IMR-90 (cell line): ENCODE measurements at regions not wholly inside any gene's neighbourhood (a gene's known extent, or its start where the extent isn't known, plus 50 kb on each side); places are given as distances from the start of the nearest gene placed in this dataset.

Experiments used
- ATAC-seq: fragments of 200-7000 bp; cut with Tn5 transposase; 2 replicates; pipeline ENCODE4 v1.9.1; 2020; ENCODE audit warnings: low read depth, mild to moderate bottlenecking, moderate library complexity
- BruUV-seq: library from RNA; stranded (reverse); fragments of 400-500 nt; replicated peaks from 2 replicates; lab custom pipeline; 2021; lab: Mats Ljungman, UMichigan
- CTCF ChIA-PET: fragments of 300-600 bp; formaldehyde crosslinking; extraction: SDS; loops from one replicate; lab custom pipeline; 2021; ENCODE audit warnings: antibody characterized with exemption; lab: Yijun Ruan, JAX
- POLR2A ChIA-PET: fragments of 300-600 bp; sonication (Branson Sonifier 250); formaldehyde crosslinking; loops from one replicate; lab custom pipeline; 2022; ENCODE audit warnings: antibody characterized with exemption; ENCODE audit not compliant: unreplicated experiment; lab: Charles Lee
- DNase-seq: peaks from one replicate; pipeline ENCODE4 v3.0.0; 2013
- H2AFZ ChIP-seq: replicated peaks from 2 replicates; pipeline ENCODE3; 2013; ENCODE audit warnings: low read length, mild to moderate bottlenecking; ENCODE audit not compliant: poor library complexity
- H2AK5ac ChIP-seq: 2 replicates; pipeline ENCODE4 v1.6.1; 2013; ENCODE audit warnings: low read depth, low read length, inconsistent platforms
- H2AK9ac ChIP-seq: replicated peaks from 2 replicates; pipeline ENCODE3; 2013; ENCODE audit warnings: mild to moderate bottlenecking, low read depth, low read length, moderate library complexity; ENCODE audit not compliant: poor library complexity
- H2BK120ac ChIP-seq: 2 replicates; pipeline ENCODE4 v1.6.1; 2013; ENCODE audit warnings: low read depth, low read length, inconsistent platforms
- H2BK15ac ChIP-seq: 3 replicates; pipeline ENCODE4 v1.6.1; 2013; ENCODE audit warnings: low read depth, low read length, inconsistent platforms
- H2BK20ac ChIP-seq: 2 replicates; pipeline ENCODE4 v1.6.1; 2013; ENCODE audit warnings: low read depth, mild to moderate bottlenecking, inconsistent platforms, low read length, moderate library complexity
- H2BK5ac ChIP-seq: 2 replicates; pipeline ENCODE4 v1.6.1; 2013; ENCODE audit warnings: mild to moderate bottlenecking, low read depth, low read length, inconsistent platforms; ENCODE audit not compliant: poor library complexity, severe bottlenecking
- H3K14ac ChIP-seq: replicated peaks from 2 replicates; pipeline ENCODE4 v1.6.1; 2013; ENCODE audit warnings: low read depth, low read length, inconsistent platforms
- H3K18ac ChIP-seq: 2 replicates; pipeline ENCODE4 v1.6.1; 2013; ENCODE audit warnings: low read depth, low read length, control low read depth
- H3K23ac ChIP-seq: 2 replicates; pipeline ENCODE4 v1.6.1; 2013; ENCODE audit warnings: low read depth, low read length, inconsistent platforms
- H3K27ac ChIP-seq: 2 replicates; pipeline ENCODE4 v1.5.1; 2013; ENCODE audit warnings: mild to moderate bottlenecking, control low read depth, low read length; ENCODE audit not compliant: insufficient read depth
- H3K27me3 ChIP-seq: 2 replicates; pipeline ENCODE4 v1.6.1; 2013; ENCODE audit warnings: low read length; ENCODE audit not compliant: control insufficient read depth, insufficient read depth
- H3K36me3 ChIP-seq: 2 replicates; pipeline ENCODE4 v1.6.1; 2013; ENCODE audit warnings: low read length, mixed read lengths; ENCODE audit not compliant: control insufficient read depth, insufficient read depth
- H3K4ac ChIP-seq: 2 replicates; pipeline ENCODE4 v1.6.1; 2013; ENCODE audit warnings: low read depth, low read length, inconsistent platforms
- H3K4me1 ChIP-seq: 2 replicates; pipeline ENCODE4 v1.6.1; 2013; ENCODE audit warnings: low read length, mixed read lengths; ENCODE audit not compliant: control insufficient read depth, insufficient read depth
- H3K4me2 ChIP-seq: 2 replicates; pipeline ENCODE4 v1.6.1; 2013; ENCODE audit warnings: low read depth, mild to moderate bottlenecking, control low read depth, low read length, moderate library complexity
- H3K4me3 ChIP-seq: 2 replicates; pipeline ENCODE4 v1.5.1; 2013; ENCODE audit warnings: low read depth, mild to moderate bottlenecking, control low read depth, low read length, moderate library complexity; ENCODE audit not compliant: insufficient read depth
- H3K56ac ChIP-seq: 2 replicates; pipeline ENCODE4 v1.6.1; 2013; ENCODE audit warnings: low read length, inconsistent platforms; ENCODE audit not compliant: insufficient read depth; ENCODE audit errors: extremely low read depth
- H3K79me1 ChIP-seq, 2 experiments: 2 replicates each; pipeline ENCODE4 v1.6.1; 2013; ENCODE audit warnings: low read length in 2 of 2, inconsistent platforms in 1 of 2, low read depth in 1 of 2
- H3K9ac ChIP-seq: 2 replicates; pipeline ENCODE4 v1.6.1; 2013; ENCODE audit warnings: low read depth, low read length, control low read depth
- H3K9me1 ChIP-seq: 2 replicates; pipeline ENCODE4 v1.6.1; 2013; ENCODE audit warnings: low read length, inconsistent platforms; ENCODE audit not compliant: insufficient read depth
- H3K9me3 ChIP-seq: 2 replicates; pipeline ENCODE4 v1.6.1; 2013; ENCODE audit warnings: low read length; ENCODE audit not compliant: control insufficient read depth, insufficient read depth
- H4K20me1 ChIP-seq: 2 replicates; pipeline ENCODE4 v1.6.1; 2013; ENCODE audit warnings: low read length, inconsistent platforms; ENCODE audit not compliant: insufficient read depth
- H4K5ac ChIP-seq: 2 replicates; pipeline ENCODE4 v1.6.1; 2013; ENCODE audit warnings: mild to moderate bottlenecking, low read depth, low read length, control low read depth
- H4K8ac ChIP-seq, 2 experiments: 2 replicates each; pipeline ENCODE4 v1.6.1; 2013; ENCODE audit warnings: low read depth in 2 of 2, low read length in 2 of 2, control low read depth in 1 of 2, inconsistent platforms in 1 of 2
- H4K91ac ChIP-seq: 2 replicates; pipeline ENCODE4 v1.6.1; 2013; ENCODE audit warnings: low read depth, low read length, inconsistent platforms; ENCODE audit not compliant: insufficient read depth
- BHLHE40 ChIP-seq: fragments of 150-350 bp; IDR thresholded peaks from 2 replicates; pipeline ENCODE4 v1.6.1; 2016; ENCODE audit warnings: mild to moderate bottlenecking, low read depth, low read length
- FOS ChIP-seq: fragments of 150-350 bp; IDR thresholded peaks from 2 replicates; pipeline ENCODE4 v1.6.1; 2016; ENCODE audit warnings: low read depth, low read length
- MAFK ChIP-seq: IDR thresholded peaks from 2 replicates; pipeline ENCODE4 v1.6.1; 2012; ENCODE audit warnings: low read depth, low read length, improper control_type of control experiment
- MXI1 ChIP-seq: IDR thresholded peaks from 2 replicates; pipeline ENCODE4 v1.6.1; 2012; ENCODE audit warnings: low read depth, mild to moderate bottlenecking, low read length, moderate library complexity, borderline replicate concordance
- NFE2L2 ChIP-seq: fragments of 150-350 bp; IDR thresholded peaks from 2 replicates; pipeline ENCODE4 v1.6.1; 2016; ENCODE audit warnings: low read depth, mild to moderate bottlenecking, low read length
- POLR2A ChIP-seq: IDR thresholded peaks from 2 replicates; pipeline ENCODE4 v1.6.1; 2012; ENCODE audit warnings: mild to moderate bottlenecking, low read depth, low read length
- RCOR1 ChIP-seq: IDR thresholded peaks from 2 replicates; pipeline ENCODE4 v1.6.1; 2012; ENCODE audit warnings: mild to moderate bottlenecking, low read length, improper control_type of control experiment; ENCODE audit not compliant: insufficient replicate concordance
- RFX5 ChIP-seq: IDR thresholded peaks from 2 replicates; pipeline ENCODE4 v1.8.0; 2012; ENCODE audit warnings: low read depth, mild to moderate bottlenecking, low read length, moderate library complexity
- SMC3 ChIP-seq: fragments of 150-350 bp; IDR thresholded peaks from 2 replicates; pipeline ENCODE4 v1.6.1; 2016; ENCODE audit warnings: low read depth, mild to moderate bottlenecking, antibody characterized with exemption, low read length, moderate library complexity
- dilution Hi-C: fragments of 300-500 bp; cut with HindIII; formaldehyde crosslinking; loops from one replicate; pipeline ENCODE4 v1.14.3; 2018; ENCODE audit warnings: low sequenced_read_pairs; ENCODE audit not compliant: unreplicated experiment
- in situ Hi-C: fragments of 300-500 bp; cut with MboI; formaldehyde crosslinking; loops from 3 replicates; pipeline ENCODE4 v1.14.3; 2019; ENCODE audit warnings: low sequenced_read_pairs, inconsistent platforms, mixed read lengths
- intact Hi-C: fragments of 100-400 bp; cut with micrococcal nuclease; formaldehyde crosslinking; loops from 2 replicates; pipeline ENCODE4 v1.10.0; 2022
- TF ChIP-seq, protein P1 (sequence below): fragments of 150-350 bp; IDR thresholded peaks from 2 replicates; pipeline ENCODE4 v1.6.1; 2016; ENCODE audit warnings: low read depth, mild to moderate bottlenecking, low read length, moderate library complexity, borderline replicate concordance
- TF ChIP-seq, protein P2 (sequence below): conservative IDR thresholded peaks from 2 replicates; pipeline ENCODE4 v1.5.1; 2012; ENCODE audit warnings: mild to moderate bottlenecking, low read depth, low read length, improper control_type of control experiment
- TF ChIP-seq, protein P3 (sequence below): fragments of 150-350 bp; IDR thresholded peaks from 2 replicates; pipeline ENCODE4 v1.6.1; 2017; ENCODE audit warnings: mild to moderate bottlenecking, antibody characterized with exemption, low read length, low read depth

- ChIA-PET CTCF (no interaction called here), POLR2A (no interaction called here)
- H3K18ac ChIP-seq: no peak overlapping the region
- no peak overlapping the region for H2BK20ac ChIP-seq
- H3K4me1 ChIP-seq: no peaks in the 10 kb centered on the region
- no peak overlapping the region for H3K4me3 ChIP-seq
- no peak overlapping the region for H4K91ac ChIP-seq
- H3K9me1 ChIP-seq: no peaks in the 10 kb centered on the region
- no peak overlapping the region for H3K4ac ChIP-seq
- intact Hi-C loops (no loop called here), in situ Hi-C loops (no loop called here), dilution Hi-C loops (no loop called here)
- no peak overlapping the region for H3K14ac ChIP-seq
- no peak overlapping the region for H2AK9ac ChIP-seq
- DNase-seq (no peak), ATAC-seq (no peak)
- no peak overlapping the region for H2BK15ac ChIP-seq
- H3K56ac ChIP-seq: no peak overlapping the region
- peaks cover 10% of the 10 kb centered on the region; the same call in 1 of the 2 replicates for H3K9me3 ChIP-seq
- H2AFZ ChIP-seq: no peak overlapping the region
- H4K5ac ChIP-seq: no peak overlapping the region
- H3K23ac ChIP-seq: no peak overlapping the region
- H3K36me3 ChIP-seq: no peaks in the 10 kb centered on the region
- H3K27me3 ChIP-seq: no peaks in the 10 kb centered on the region
- H2BK5ac ChIP-seq: no peak overlapping the region
- no peak overlapping the region for H4K8ac ChIP-seq
- TF ChIP-seq NFE2L2: no peak
- TF ChIP-seq POLR2A: no peak
- TF ChIP-seq, protein P1, sequence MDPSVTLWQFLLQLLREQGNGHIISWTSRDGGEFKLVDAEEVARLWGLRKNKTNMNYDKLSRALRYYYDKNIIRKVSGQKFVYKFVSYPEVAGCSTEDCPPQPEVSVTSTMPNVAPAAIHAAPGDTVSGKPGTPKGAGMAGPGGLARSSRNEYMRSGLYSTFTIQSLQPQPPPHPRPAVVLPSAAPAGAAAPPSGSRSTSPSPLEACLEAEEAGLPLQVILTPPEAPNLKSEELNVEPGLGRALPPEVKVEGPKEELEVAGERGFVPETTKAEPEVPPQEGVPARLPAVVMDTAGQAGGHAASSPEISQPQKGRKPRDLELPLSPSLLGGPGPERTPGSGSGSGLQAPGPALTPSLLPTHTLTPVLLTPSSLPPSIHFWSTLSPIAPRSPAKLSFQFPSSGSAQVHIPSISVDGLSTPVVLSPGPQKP: no peak
- no peak for TF ChIP-seq SMC3
- TF ChIP-seq MXI1: no peak
- TF ChIP-seq RFX5: no peak
- TF ChIP-seq MAFK: no peak
- TF ChIP-seq, protein P2, sequence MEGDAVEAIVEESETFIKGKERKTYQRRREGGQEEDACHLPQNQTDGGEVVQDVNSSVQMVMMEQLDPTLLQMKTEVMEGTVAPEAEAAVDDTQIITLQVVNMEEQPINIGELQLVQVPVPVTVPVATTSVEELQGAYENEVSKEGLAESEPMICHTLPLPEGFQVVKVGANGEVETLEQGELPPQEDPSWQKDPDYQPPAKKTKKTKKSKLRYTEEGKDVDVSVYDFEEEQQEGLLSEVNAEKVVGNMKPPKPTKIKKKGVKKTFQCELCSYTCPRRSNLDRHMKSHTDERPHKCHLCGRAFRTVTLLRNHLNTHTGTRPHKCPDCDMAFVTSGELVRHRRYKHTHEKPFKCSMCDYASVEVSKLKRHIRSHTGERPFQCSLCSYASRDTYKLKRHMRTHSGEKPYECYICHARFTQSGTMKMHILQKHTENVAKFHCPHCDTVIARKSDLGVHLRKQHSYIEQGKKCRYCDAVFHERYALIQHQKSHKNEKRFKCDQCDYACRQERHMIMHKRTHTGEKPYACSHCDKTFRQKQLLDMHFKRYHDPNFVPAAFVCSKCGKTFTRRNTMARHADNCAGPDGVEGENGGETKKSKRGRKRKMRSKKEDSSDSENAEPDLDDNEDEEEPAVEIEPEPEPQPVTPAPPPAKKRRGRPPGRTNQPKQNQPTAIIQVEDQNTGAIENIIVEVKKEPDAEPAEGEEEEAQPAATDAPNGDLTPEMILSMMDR: no peak
- TF ChIP-seq, protein P3, sequence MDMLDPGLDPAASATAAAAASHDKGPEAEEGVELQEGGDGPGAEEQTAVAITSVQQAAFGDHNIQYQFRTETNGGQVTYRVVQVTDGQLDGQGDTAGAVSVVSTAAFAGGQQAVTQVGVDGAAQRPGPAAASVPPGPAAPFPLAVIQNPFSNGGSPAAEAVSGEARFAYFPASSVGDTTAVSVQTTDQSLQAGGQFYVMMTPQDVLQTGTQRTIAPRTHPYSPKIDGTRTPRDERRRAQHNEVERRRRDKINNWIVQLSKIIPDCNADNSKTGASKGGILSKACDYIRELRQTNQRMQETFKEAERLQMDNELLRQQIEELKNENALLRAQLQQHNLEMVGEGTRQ: no peak
- no peak for TF ChIP-seq RCOR1
- TF ChIP-seq BHLHE40: no peak
- TF ChIP-seq FOS: no peak
- H4K20me1 ChIP-seq: no peaks in the 10 kb centered on the region
- no peak overlapping the region for H2BK120ac ChIP-seq
- H2AK5ac ChIP-seq: no peak overlapping the region
- H3K27ac ChIP-seq: no peak overlapping the region
- H3K79me1 ChIP-seq: no peaks in the 10 kb centered on the region
- no peak overlapping the region for H3K9ac ChIP-seq
- H3K4me2 ChIP-seq: no peak overlapping the region
- BruUV-seq: no TSS peak
Measured at GRCh38 chr16:9348912-9349311, 257.5 kb downstream of the HAPSTR1 start.
